HG03432 (cell line): ENCODE measurements at regions not wholly inside any gene's neighbourhood (a gene's known extent, or its start where the extent isn't known, plus 50 kb on each side); places are given as distances from the start of the nearest gene placed in this dataset.

ENCODE experiments used
- ATAC-seq: cut with Tn5 transposase; IDR thresholded peaks from one replicate; pipeline ENCODE4 v1.9.1; 2021; ENCODE audit warnings: mild to moderate bottlenecking, moderate library complexity; ENCODE audit not compliant: unreplicated experiment

- ATAC-seq: no peak
Measured at GRCh38 chr9:96044401-96044800, 168.9 kb downstream of the ERCC6L2 start.

GRCh38 chr9:96040591-96041461 is 165.3 kb downstream of the ERCC6L2 start:
- no peak for ATAC-seq

- no peak for ATAC-seq
Measured at GRCh38 chr9:96038914-96039313, 163.4 kb downstream of the ERCC6L2 start.

- ATAC-seq: no peak
Measured at GRCh38 chr9:96038271-96038670, 162.8 kb downstream of the ERCC6L2 start.

- ATAC-seq: no peak
Measured at GRCh38 chr9:96034553-96035122, 159.1 kb downstream of the ERCC6L2 start.

GRCh38 chr9:96033896-96034295 is 158.4 kb downstream of the ERCC6L2 start:
- no peak for ATAC-seq

GRCh38 chr9:96031916-96032534 is 156.5 kb downstream of the ERCC6L2 start:
- no peak for ATAC-seq

- ATAC-seq: no peak
Measured at GRCh38 chr9:96031366-96031824, 155.9 kb downstream of the ERCC6L2 start.

GRCh38 chr9:96029722-96030530 is 154.4 kb downstream of the ERCC6L2 start:
- ATAC-seq: no peak

GRCh38 chr9:96027251-96028131 is 152.0 kb downstream of the ERCC6L2 start:
- no peak for ATAC-seq

GRCh38 chr9:96026655-96027213 is 151.2 kb downstream of the ERCC6L2 start:
- ATAC-seq: no peak

- no peak for ATAC-seq
Measured at GRCh38 chr9:96025995-96026602, 150.6 kb downstream of the ERCC6L2 start.

GRCh38 chr9:96023486-96023885 is 148.0 kb downstream of the ERCC6L2 start:
- no peak for ATAC-seq

GRCh38 chr9:96022445-96023051 is 147.1 kb downstream of the ERCC6L2 start:
- ATAC-seq: no peak

GRCh38 chr9:96021551-96022444 is 146.3 kb downstream of the ERCC6L2 start:
- ATAC-seq: no peak

GRCh38 chr9:96020792-96021550 is 145.5 kb downstream of the ERCC6L2 start:
- no peak for ATAC-seq

GRCh38 chr9:96020300-96020791 is 144.9 kb downstream of the ERCC6L2 start:
- no peak for ATAC-seq
